Endodermal cell (in vitro differentiated cells): ENCODE measurements at regions not wholly inside any gene's neighbourhood (a gene's known extent, or its start where the extent isn't known, plus 50 kb on each side); places are given as distances from the start of the nearest gene placed in this dataset.

Experiments
- DNase-seq: peaks from one replicate; pipeline ENCODE4 v3.0.0-alpha.2; 2017
- H3K27ac ChIP-seq: 2 replicates; pipeline ENCODE4 v1.5.1; 2013; ENCODE audit warnings: mild to moderate bottlenecking, low read depth, low read length, moderate library complexity
- H3K27me3 ChIP-seq: 2 replicates; pipeline ENCODE4 v1.6.1; 2013; ENCODE audit warnings: mild to moderate bottlenecking, low read length, moderate library complexity; ENCODE audit not compliant: insufficient read depth, control insufficient read depth, poor library complexity, severe bottlenecking
- H3K36me3 ChIP-seq: 2 replicates; pipeline ENCODE4 v1.7.0; 2013; ENCODE audit warnings: mild to moderate bottlenecking, low read length, moderate library complexity; ENCODE audit not compliant: control insufficient read depth, insufficient read depth
- H3K4me1 ChIP-seq: one replicate; pipeline ENCODE4 v1.7.0; 2013; ENCODE audit warnings: low read length; ENCODE audit not compliant: control insufficient read depth, insufficient read depth
- H3K4me3 ChIP-seq: 2 replicates; pipeline ENCODE4 v1.5.1; 2013; ENCODE audit warnings: mild to moderate bottlenecking, low read length, moderate library complexity
- H3K9ac ChIP-seq: 2 replicates; pipeline ENCODE4 v1.6.1; 2013; ENCODE audit warnings: mild to moderate bottlenecking, low read length, moderate library complexity; ENCODE audit not compliant: poor library complexity, severe bottlenecking; ENCODE audit errors: extremely low read depth
- H3K9me3 ChIP-seq: 2 replicates; pipeline ENCODE4 v1.6.1; 2013; ENCODE audit warnings: mild to moderate bottlenecking, low read length, moderate library complexity; ENCODE audit not compliant: control insufficient read depth
- H3K27ac Mint-ChIP-seq: 2 replicates; pipeline ENCODE4 v1.8.0; 2020; ENCODE audit warnings: mixed read lengths
- H3K27me3 Mint-ChIP-seq: 2 replicates; pipeline ENCODE4 v1.8.0; 2021; ENCODE audit warnings: mild to moderate bottlenecking, mixed read lengths; ENCODE audit not compliant: insufficient read depth
- H3K36me3 Mint-ChIP-seq: 2 replicates; pipeline ENCODE4 v1.8.0; 2020; ENCODE audit warnings: low read depth, mixed read lengths
- H3K4me1 Mint-ChIP-seq: 2 replicates; pipeline ENCODE4 v1.8.0; 2020; ENCODE audit warnings: mixed read lengths
- H3K4me3 Mint-ChIP-seq: 2 replicates; pipeline ENCODE4 v1.8.0; 2020; ENCODE audit warnings: mild to moderate bottlenecking, moderate library complexity, mixed read lengths
- H3K9me3 Mint-ChIP-seq: 2 replicates; pipeline ENCODE4 v1.8.0; 2020; ENCODE audit warnings: mild to moderate bottlenecking, mixed read lengths
- WGBS, 2 experiments: methylation state at CpG; one replicate each; pipeline versions ENCODE4 v1.1.5 to v1.1.7; 2013; ENCODE audit warnings: missing lambda C conversion rate in 2 of 2, mixed read lengths in 1 of 2; ENCODE audit not compliant: insufficient coverage in 1 of 2, insufficient read length in 1 of 2; 5-methylcytosine and 5-hydroxymethylcytosine counted together
- TF ChIP-seq, protein P1 (sequence below): fragments of 200-600 bp; sonication (generic); conservative IDR thresholded peaks from 2 replicates; pipeline ENCODE4 v1.5.0; 2021; ENCODE audit warnings: antibody characterized with exemption, mild to moderate bottlenecking

- no peak overlapping the region for H3K27ac ChIP-seq
- no peak for DNase-seq
- Mint-ChIP-seq H3K27me3 (no peaks in the 10 kb centered on the region), H3K9me3 (peaks cover 7% of the 10 kb centered on the region), H3K4me3 (no peak overlapping the region), H3K4me1 (no peaks in the 10 kb centered on the region), H3K36me3 (no peaks in the 10 kb centered on the region), H3K27ac (no peak overlapping the region)
- no peaks in the 10 kb centered on the region for H3K27me3 ChIP-seq
- TF ChIP-seq, protein P1, sequence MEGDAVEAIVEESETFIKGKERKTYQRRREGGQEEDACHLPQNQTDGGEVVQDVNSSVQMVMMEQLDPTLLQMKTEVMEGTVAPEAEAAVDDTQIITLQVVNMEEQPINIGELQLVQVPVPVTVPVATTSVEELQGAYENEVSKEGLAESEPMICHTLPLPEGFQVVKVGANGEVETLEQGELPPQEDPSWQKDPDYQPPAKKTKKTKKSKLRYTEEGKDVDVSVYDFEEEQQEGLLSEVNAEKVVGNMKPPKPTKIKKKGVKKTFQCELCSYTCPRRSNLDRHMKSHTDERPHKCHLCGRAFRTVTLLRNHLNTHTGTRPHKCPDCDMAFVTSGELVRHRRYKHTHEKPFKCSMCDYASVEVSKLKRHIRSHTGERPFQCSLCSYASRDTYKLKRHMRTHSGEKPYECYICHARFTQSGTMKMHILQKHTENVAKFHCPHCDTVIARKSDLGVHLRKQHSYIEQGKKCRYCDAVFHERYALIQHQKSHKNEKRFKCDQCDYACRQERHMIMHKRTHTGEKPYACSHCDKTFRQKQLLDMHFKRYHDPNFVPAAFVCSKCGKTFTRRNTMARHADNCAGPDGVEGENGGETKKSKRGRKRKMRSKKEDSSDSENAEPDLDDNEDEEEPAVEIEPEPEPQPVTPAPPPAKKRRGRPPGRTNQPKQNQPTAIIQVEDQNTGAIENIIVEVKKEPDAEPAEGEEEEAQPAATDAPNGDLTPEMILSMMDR = no peak
- H3K36me3 ChIP-seq = no peaks in the 10 kb centered on the region
- no peaks in the 10 kb centered on the region for H3K9me3 ChIP-seq
- 90% methylated on average over 3 of the region's 3 CpGs; no CpG with 5 or more reads in 1 of the 2 experiments for WGBS, 2 experiments
- no peaks in the 10 kb centered on the region for H3K4me1 ChIP-seq
- no peak overlapping the region for H3K9ac ChIP-seq
- no peak overlapping the region for H3K4me3 ChIP-seq
These were observed 480.5 kb upstream of the ARRDC4 start for GRCh38 chr15:97479957-97480356.

GRCh38 chr15:97482521-97482920 is 478.0 kb upstream of the ARRDC4 start:
- peaks cover 7% of the 10 kb centered on the region for H3K9me3 Mint-ChIP-seq
- H3K27me3 Mint-ChIP-seq = no peaks in the 10 kb centered on the region
- H3K36me3 Mint-ChIP-seq = no peaks in the 10 kb centered on the region
- Histone ChIP-seq H3K36me3 (no peaks in the 10 kb centered on the region), H3K27me3 (no peaks in the 10 kb centered on the region), H3K4me1 (no peaks in the 10 kb centered on the region), H3K27ac (no peak overlapping the region), H3K9ac (no peak overlapping the region), H3K9me3 (no peaks in the 10 kb centered on the region), H3K4me3 (no peak overlapping the region)
- H3K4me1 Mint-ChIP-seq = no peaks in the 10 kb centered on the region
- peak; percentile 77 for DNase-seq
- 79% methylated on average over 3 of the region's 3 CpGs; no CpG with 5 or more reads in 1 of the 2 experiments for WGBS, 2 experiments
- H3K27ac Mint-ChIP-seq = no peak overlapping the region
- no peak overlapping the region for H3K4me3 Mint-ChIP-seq
- TF ChIP-seq, protein P1 = peak; percentile 84

- no peak overlapping the region for H3K27ac ChIP-seq
- no peak overlapping the region for H3K27ac Mint-ChIP-seq
- H3K9me3 ChIP-seq = no peaks in the 10 kb centered on the region
- no peaks in the 10 kb centered on the region for H3K36me3 Mint-ChIP-seq
- H3K27me3 Mint-ChIP-seq = no peaks in the 10 kb centered on the region
- no peaks in the 10 kb centered on the region for H3K27me3 ChIP-seq
- no peak overlapping the region for H3K9ac ChIP-seq
- H3K9me3 Mint-ChIP-seq = peaks cover 7% of the 10 kb centered on the region
- H3K36me3 ChIP-seq = no peaks in the 10 kb centered on the region
- DNase-seq = no peak
- no peak overlapping the region for H3K4me3 Mint-ChIP-seq
- TF ChIP-seq, protein P1 = no peak
- WGBS, 2 experiments = 76 to 100% methylated on average over 5 to 9 of the region's 21 CpGs
- no peaks in the 10 kb centered on the region for H3K4me1 Mint-ChIP-seq
- H3K4me3 ChIP-seq = no peak overlapping the region
- no peaks in the 10 kb centered on the region for H3K4me1 ChIP-seq
These were observed 477.3 kb upstream of the ARRDC4 start for GRCh38 chr15:97483232-97483631.
